Psoas muscle (tissue), 7 donors: ENCODE measurements at regions not wholly inside any gene's neighbourhood (a gene's known extent, or its start where the extent isn't known, plus 50 kb on each side); places are given as distances from the start of the nearest gene placed in this dataset.

Source experiments
- ATAC-seq, 4 donors: fragments of 200-7000 bp; cut with Tn5 transposase; one replicate each; pipeline ENCODE4 v1.9.1; 2020; ENCODE audit warnings: moderate library complexity in 3 of 4, mild to moderate bottlenecking in 2 of 4
- DNase-seq, 2 donors: peaks; one replicate each; pipeline ENCODE4 v3.0.0-alpha.2; 2020
- H3K27ac ChIP-seq: fragments of 200-600 bp; one replicate; pipeline ENCODE4 v1.8.0; 2022
- H3K27me3 ChIP-seq, 3 donors: fragments of 200-600 bp in 1 of 3; one replicate each; pipeline versions ENCODE4 v1.6.1 to v1.8.0; 2013 to 2022; ENCODE audit warnings: low read length in 2 of 3, mild to moderate bottlenecking in 2 of 3, moderate library complexity in 1 of 3; ENCODE audit not compliant: insufficient read depth in 3 of 3
- H3K36me3 ChIP-seq, 2 donors: fragments of 200-600 bp in 1 of 2; one replicate each; pipeline versions ENCODE4 v1.6.1 to v1.8.0; 2013 to 2022; ENCODE audit warnings: low read depth in 1 of 2, mild to moderate bottlenecking in 1 of 2, moderate library complexity in 1 of 2; ENCODE audit not compliant: insufficient read depth in 1 of 2
- H3K4me1 ChIP-seq: fragments of 200-600 bp; one replicate; pipeline ENCODE4 v1.8.0; 2022
- H3K4me3 ChIP-seq: fragments of 200-600 bp; one replicate; pipeline ENCODE4 v1.8.0; 2022; ENCODE audit warnings: mild to moderate bottlenecking
- H3K9me3 ChIP-seq: fragments of 200-600 bp; one replicate; pipeline ENCODE4 v1.8.0; 2022
- CTCF ChIP-seq: fragments of 200-600 bp; IDR thresholded peaks from one replicate; pipeline ENCODE4 v1.8.0; 2022; ENCODE audit warnings: antibody characterized with exemption
- WGBS, 3 donors: extraction: QIAGEN DNeasy Blood & Tissue Kit; methylation state at CpG; one replicate each; pipeline versions ENCODE4 v1.1.6 to v1.1.7; 2013; 5-methylcytosine and 5-hydroxymethylcytosine counted together
- intact Hi-C, 2 donors: fragments of 100-400 bp; cut with DNase I; formaldehyde crosslinking; loops; one replicate each; pipeline versions ENCODE4 v1.11.0 to v1.14.2; 2022
- donor health status: healthy with polysubstance abuse.
- donor health status: DM: no; HTN: no; CAD: no; lungs with moderate emphysema.
- donor health status: Bipolar disorder and iron deficiency.
- donor health status: healthy.
- donor health status: DM: yes; HTN: yes; CAD: no.
- donor health status: DM: no; HTN: no; CAD: no.
- donor health status: DM: yes; HTN: yes; CAD: no.

GRCh38 chr13:46479283-46479682 lies 73.7 kb upstream of the LRCH1 start:
- Histone ChIP-seq H3K36me3 (no peaks in the 10 kb centered on the region), H3K27me3 (no peaks in the 10 kb centered on the region), H3K27ac (no peak overlapping the region), H3K9me3 (peaks cover 8% of the 10 kb centered on the region), H3K4me3 (no peak overlapping the region), H3K4me1 (no peaks in the 10 kb centered on the region)
- intact Hi-C loops = no loop called here
- ATAC-seq (no peak), DNase-seq (no peak)
- TF ChIP-seq CTCF = no peak
- WGBS, 3 donors = 91 to 100% (median 98%) methylated on average over 1 of the region's 1 CpG

DNA sequence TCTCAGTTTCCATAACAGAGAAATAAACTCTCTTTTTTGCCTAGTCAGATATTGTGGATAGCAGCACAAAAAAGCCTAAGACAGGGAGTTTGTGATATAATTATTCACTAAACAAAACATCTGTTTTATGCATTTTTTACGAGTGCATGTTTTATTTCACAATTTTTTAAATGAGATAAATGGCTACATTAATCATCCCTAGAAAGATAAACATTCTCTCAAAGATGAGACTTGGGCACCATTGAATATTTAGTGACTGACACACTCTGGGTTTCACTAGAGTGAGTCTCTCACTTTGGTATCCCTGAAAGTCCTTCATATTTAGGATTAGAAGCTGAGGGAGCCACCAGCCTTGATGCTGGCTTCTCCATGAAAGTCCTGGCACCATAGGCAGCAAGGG lies 74.3 kb upstream of the LRCH1 start:
- no peaks in the 10 kb centered on the region for H3K36me3 ChIP-seq
- no peak overlapping the region for H3K4me3 ChIP-seq
- intact Hi-C loops = no loop called here
- no peaks in the 10 kb centered on the region for H3K27me3 ChIP-seq
- 60 to 72% (median 68%) methylated on average over 1 of the region's 1 CpG for WGBS, 3 donors
- TF ChIP-seq CTCF = no peak
- H3K9me3 ChIP-seq = peaks cover 1% of the 10 kb centered on the region
- ATAC-seq (no peak), DNase-seq (no peak)
- H3K27ac ChIP-seq = no peak overlapping the region
- H3K4me1 ChIP-seq = no peaks in the 10 kb centered on the region

- H3K4me1 ChIP-seq = no peaks in the 10 kb centered on the region
- H3K27me3 ChIP-seq = no peaks in the 10 kb centered on the region
- H3K4me3 ChIP-seq = no peak overlapping the region
- no peak overlapping the region for H3K27ac ChIP-seq
- TF ChIP-seq CTCF = no peak
- ATAC-seq (no peak), DNase-seq (no peak)
- no peaks in the 10 kb centered on the region for H3K36me3 ChIP-seq
- intact Hi-C loops = no loop called here
- no peaks in the 10 kb centered on the region for H3K9me3 ChIP-seq
- 54 to 71% (median 58%) methylated on average over 2 of the region's 2 CpGs for WGBS, 3 donors
These were observed 76.8 kb upstream of the LRCH1 start for GRCh38 chr13:46476174-46476573.

GRCh38 chr13:46475541-46475991 lies 77.4 kb upstream of the LRCH1 start:
- intact Hi-C loops = no loop called here

More at GRCh38 chr13:46475541-46475991, 77.4 kb upstream of the LRCH1 start:
- Histone ChIP-seq H3K4me3 (no peak overlapping the region), H3K4me1 (no peaks in the 10 kb centered on the region), H3K27me3 (no peaks in the 10 kb centered on the region), H3K36me3 (no peaks in the 10 kb centered on the region), H3K9me3 (no peaks in the 10 kb centered on the region), H3K27ac (no peak overlapping the region)
- 36 to 53% (median 38%) methylated on average over 6 of the region's 6 CpGs for WGBS, 3 donors
- no peak for TF ChIP-seq CTCF
- no peak for ATAC-seq
- no peak for DNase-seq
